ENCODE measurements at regions not wholly inside any gene's neighbourhood (a gene's known extent, or its start where the extent isn't known, plus 50 kb on each side); places are given as distances from the start of the nearest gene placed in this dataset.

- TF ChIP-seq POLR2AphosphoS5 (IDR thresholded peaks at IDR 0.05; ENCODE audit: borderline replicate concordance, low read depth, low read length) (no peak), FOXP2 (optimal IDR thresholded peaks at IDR 0.05; ENCODE audit: control extremely low read depth, extremely low read length, insufficient read depth) (no peak), EZH2 (IDR thresholded peaks at IDR 0.05) (no peak)
Measured at GRCh38 chr13:84500016-84500415, 617.7 kb upstream of the SLITRK1 start.
